ENCODE measurements at regions not wholly inside any gene's neighbourhood (a gene's known extent, or its start where the extent isn't known, plus 50 kb on each side); places are given as distances from the start of the nearest gene placed in this dataset.
A peak's percentile ranks its signal among the peaks of the same experiment; 100 is the strongest.
"Not testable (repeated sequence)": the region's sequence is repeated elsewhere in the genome, so short reads cannot be mapped to it uniquely, and the experiment has no call there.

- DNase-seq: no peak
Measured at GRCh38 chr9:89844535-89844934, 239.7 kb downstream of the GADD45G start.

- no peak for DNase-seq
Measured at GRCh38 chr9:89845321-89845720, 240.5 kb downstream of the GADD45G start.

- no peak for DNase-seq
Measured at GRCh38 chr9:89845862-89846261, 241.1 kb downstream of the GADD45G start.

DNA sequence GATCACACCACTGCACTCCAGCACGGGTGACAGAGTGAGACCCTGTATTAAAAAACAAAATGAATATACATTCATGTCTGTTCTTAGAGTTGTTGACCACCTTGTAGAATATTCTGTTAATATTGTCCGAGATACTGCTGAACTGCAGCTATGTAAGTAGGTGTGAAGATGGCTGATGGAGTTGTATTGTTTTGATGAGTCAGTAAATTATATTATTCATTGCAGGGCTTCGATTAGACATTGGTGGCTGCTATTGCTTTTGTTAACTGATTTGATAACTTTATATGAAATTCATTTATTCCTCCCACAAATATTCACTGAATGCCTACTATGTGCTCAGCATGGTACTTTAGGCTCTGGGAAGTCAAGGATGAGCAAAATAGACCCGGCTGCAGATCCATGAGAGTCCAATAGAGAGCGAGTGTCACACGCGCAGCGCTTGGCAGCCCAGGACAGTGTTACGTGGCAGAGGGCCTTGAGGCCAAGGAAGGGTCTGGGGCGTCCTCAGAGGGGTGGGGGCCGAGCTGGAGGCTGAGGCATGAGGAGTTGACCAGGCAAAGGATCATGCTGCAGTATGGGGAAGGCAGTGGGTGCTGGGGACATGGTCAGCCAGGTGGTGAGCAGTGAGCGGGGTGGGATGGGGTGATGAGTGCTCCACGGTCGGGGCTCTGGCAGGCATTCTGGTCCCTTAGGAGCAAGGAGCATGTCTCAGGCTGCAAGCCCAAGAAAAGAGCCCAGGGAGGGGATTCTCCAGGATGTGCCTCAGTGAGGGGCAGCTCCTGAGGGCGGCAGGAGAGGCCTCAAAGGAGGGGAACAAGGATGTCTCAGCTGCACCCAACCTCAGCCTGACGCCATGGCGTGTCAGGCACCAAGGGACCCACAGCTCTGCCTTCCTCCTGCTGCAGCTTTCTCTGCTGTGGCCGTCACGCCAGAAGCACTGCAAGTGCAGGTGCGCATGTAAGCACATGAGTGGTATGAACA, 243.5 kb downstream of the GADD45G start:
- no peak for DNase-seq

DNA sequence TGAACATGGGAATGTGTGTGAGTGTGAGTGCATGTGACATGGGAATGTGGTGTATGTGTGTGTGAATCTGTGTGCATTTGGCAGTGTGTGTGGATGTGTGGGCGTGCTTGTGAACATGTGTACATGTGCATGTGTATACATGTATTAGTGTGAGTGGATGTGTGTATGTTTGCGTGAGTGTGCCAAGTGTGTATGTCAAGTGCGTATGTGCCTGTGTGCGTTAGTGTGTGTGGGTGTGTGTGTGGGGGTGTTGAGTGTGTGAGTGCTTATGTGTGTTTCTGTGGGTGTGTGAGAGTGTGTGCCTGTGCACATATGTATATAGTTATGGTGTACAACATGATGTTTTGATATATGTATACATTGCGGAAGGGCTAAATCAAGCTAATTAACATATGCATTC, 244.3 kb downstream of the GADD45G start:
- DNase-seq: no peak

- no peak for DNase-seq
Measured at GRCh38 chr9:89850153-89850552, 245.3 kb downstream of the GADD45G start.

DNA sequence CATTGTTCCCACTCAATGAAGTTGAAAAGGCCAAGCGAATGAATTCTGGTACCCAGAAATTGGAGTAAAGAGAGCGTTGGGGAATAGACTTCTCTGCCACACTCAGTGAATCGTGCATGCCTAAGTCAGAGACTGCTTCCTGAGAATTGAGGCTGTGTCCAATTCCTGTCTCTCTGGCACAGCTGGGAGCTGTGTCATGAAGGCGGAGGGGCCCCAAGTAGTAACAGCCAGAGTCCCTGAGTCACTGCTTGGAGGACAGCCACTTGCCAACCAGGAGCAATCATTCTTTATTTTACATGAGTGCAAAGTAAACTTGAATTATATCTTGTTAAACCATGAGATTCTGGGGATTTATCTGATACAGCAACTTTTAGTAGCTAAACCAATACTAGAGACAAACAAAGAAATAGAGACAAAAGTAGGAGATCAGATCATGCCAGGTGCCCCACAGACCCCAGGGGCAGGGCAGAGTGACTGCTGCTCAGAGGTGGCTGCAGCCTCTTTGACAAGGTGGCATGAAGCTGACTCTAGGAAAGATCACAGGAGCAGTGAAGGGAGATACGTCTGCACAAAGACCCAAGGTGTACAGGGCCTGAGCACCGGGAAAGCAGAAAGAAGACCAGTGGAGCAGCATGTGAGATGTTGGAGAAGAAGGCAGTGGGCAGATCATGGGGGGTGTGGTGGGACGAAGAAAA, 246.0 kb downstream of the GADD45G start:
- DNase-seq: peak in 1 of 2 experiments; percentile 76

GRCh38 chr9:89853161-89853560, 248.3 kb downstream of the GADD45G start:
- no peak for DNase-seq

GRCh38 chr9:89853931-89854330, 249.1 kb downstream of the GADD45G start:
- DNase-seq: no peak

DNA sequence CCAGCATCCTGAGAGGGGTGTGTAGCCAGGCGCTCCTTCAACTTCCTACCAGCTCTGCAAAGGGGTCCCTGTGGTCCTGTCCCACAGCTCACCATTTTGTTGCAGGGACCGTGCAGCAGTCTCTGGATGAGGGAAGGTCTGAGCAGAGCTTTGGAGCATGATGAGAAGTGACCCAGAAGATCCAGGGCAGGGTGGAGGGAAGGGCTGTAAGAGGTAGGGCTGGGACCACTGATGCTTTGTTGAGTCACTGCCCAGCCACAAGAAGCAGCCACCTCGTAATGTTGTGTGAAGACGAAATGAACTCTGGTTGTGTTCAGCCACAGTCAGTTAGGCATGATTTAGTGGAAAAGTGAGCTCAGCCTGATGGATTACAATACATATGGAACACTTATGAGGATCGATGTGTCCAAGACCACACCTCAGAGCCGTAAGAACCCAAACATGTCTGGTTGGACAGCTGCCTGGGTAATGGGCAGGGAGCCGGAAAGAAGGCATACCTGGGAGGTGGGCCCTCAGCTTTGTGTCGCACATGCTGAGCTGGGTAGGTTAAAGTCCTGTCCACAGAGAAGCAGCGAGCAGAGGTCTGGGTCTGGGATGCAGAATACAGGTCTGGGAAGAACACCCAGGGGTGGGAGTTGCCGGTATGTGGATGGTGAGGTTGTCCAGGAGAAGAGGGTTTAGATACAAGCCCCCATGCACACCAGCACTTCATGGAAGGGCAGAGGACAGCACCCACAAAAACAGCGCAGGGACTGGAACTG, 250.1 kb downstream of the GADD45G start:
- DNase-seq: no peak

- DNase-seq: not testable (repeated sequence)
Measured at GRCh38 chr9:89856296-89856695, 251.5 kb downstream of the GADD45G start.

- not testable (repeated sequence) for DNase-seq
Measured at GRCh38 chr9:89856950-89857349, 252.1 kb downstream of the GADD45G start.

GRCh38 chr9:89859842-89860241, 255.0 kb downstream of the GADD45G start:
- DNase-seq: not testable (repeated sequence)

DNA sequence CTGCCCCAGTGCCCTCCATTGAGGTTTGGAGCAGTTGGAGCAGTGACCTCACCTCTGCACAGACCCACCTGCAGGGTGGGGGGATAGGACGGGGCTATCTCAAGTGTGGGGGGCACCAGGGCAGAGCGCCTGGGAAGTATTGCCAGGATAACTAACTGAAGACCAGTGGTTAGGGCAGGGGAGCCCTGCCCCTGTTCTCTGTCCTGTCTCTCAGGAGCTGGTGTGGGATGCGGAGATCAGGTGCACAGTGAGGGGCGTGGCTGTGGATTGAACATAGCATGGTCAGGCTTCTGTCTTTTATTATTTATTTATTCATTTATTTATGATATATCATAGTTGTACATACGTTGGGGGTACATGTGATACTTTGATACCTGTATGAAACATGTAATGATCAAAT, 256.6 kb downstream of the GADD45G start:
- not testable (repeated sequence) for DNase-seq

DNA sequence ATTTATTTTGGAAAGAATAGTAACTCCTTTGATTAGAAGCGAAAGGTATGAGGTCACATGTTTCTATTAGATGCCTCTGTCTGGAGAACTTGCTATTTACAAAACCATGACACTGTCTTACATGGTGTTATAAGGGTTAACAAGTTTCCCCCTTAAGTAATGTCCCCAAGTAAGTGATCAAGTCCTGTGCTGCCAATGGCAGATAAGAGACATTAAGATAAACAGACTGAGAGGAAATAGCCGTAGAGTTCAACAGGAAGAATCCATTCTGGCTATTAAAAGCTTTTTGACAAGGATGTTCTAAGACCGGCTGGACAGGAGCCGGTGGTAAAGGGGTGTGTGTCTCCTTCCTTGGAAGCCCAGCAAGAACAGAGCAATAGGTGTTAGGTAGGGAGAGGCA, 257.5 kb downstream of the GADD45G start:
- DNase-seq: no peak

GRCh38 chr9:89863141-89863540, 258.3 kb downstream of the GADD45G start:
- DNase-seq: no peak

GRCh38 chr9:89863837-89864236, 259.0 kb downstream of the GADD45G start:
- DNase-seq: peak; percentile 43 to 66

DNA sequence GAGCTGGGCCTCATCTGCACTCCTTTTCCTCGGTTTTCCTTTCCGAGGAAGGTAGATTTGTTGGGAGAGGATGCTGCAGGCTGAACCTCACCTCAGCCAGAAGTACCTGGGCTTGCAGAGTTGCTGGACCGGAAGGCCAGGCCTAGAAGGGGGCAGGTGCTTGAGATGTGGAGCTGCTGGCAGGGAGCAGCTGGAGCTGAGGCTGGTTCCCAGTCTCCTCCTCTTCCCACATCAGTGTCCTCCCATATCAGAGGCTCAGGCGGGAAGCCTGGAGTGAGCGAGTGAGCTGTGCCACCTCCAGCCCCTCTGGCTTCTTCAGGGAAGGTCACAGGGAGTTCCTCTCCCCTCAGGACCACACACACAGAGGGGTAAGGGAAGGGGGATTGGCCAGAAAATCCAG, 259.4 kb downstream of the GADD45G start:
- DNase-seq: peak; percentile 82 to 86

GRCh38 chr9:89864731-89865130, 259.9 kb downstream of the GADD45G start:
- DNase-seq: no peak

GRCh38 chr9:89865357-89865756, 260.5 kb downstream of the GADD45G start:
- no peak for DNase-seq

DNA sequence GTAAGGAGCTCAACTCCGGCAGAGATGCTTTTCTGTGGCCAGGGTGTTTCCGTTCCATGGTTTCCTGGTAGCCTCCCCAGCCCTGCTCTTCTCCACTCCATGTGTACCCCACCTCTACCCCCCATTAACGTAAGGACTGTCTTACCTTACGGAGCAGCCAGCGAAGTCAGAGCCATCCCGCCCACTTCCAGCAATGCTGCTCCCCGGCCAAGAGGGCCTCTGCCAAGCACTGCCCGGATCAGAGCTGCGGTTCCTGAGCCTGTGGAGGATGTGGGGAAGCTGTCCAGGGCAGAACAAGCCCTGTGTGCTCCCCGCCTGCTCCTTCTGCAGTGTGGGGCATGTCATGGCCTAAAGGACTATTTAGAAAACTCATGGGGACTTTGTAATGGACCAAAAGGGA, 261.2 kb downstream of the GADD45G start:
- DNase-seq: no peak

DNA sequence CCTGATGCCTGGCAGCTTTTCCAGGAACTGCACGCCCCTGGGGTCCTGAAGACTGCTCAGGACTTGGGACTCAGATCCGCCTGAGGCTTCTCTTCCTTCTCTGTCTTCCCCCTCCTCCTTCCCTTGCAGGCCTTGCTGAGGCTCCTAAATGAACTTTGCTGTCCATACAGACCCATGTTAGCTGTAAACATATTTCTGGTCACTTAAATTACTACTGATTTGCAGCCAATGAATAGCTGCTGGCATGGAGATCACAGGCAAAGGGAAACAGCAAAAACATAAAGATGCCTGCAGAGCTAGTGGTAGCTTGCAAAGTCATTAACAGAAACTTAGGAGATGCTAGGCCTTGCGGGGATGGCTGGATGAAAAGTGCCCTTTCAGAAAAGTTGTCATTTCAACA, 261.9 kb downstream of the GADD45G start:
- no peak for DNase-seq

DNA sequence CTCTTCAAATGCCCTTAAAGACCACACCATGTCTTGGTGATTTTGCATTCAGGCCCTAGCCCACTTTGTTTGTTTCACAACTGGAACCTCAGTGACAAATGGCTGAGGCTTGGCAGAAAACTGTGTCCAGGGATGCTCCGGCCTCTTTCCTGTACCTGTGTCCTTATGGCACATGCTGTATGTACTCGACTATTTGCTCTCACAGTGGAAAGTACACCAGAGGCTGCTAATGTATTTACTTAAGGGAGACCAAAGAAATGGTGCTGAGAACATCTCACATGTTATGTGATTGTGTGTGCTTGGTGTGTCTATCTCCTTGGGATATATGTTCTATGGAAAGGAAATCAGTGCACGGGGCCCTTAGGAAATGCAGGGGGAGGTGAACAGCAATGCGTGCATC, 263.3 kb downstream of the GADD45G start:
- DNase-seq: no peak

All from SHP77 (cell line).